ENCODE measurements at regions not wholly inside any gene's neighbourhood (a gene's known extent, or its start where the extent isn't known, plus 50 kb on each side); places are given as distances from the start of the nearest gene placed in this dataset.

DNA sequence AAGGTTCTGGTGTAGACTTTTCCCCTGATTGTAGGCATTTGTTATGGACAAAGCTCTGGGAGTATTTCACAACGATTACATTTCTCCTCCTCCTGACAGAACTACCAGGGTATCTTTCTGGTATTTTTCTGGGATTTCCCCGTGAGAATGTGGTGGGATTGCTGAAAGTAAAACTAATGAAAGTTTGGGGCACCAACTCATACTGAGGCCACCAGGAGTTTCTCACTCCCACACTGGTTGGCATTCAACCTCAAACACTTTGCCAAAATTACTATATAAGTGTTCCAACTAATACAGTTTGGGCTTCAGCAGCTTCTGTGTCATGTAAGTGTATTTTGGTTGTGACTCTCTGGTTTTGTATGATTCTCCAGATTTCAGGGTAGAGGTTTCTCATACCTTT is 855.1 kb downstream of the GLUD2 start:
- no peak overlapping the region for H3K27ac ChIP-seq (ENCODE audit: low read length in 2 of 2)
- H3K4me2 ChIP-seq (replicated peaks; ENCODE audit: low read depth, low read length, poor library complexity, severe bottlenecking), result no peak overlapping the region
- no CpG with 5 or more reads among the region's 2 CpGs for WGBS (ENCODE audit: insufficient coverage)
- H3K4me3 ChIP-seq (ENCODE audit: control extremely low read depth in 1 of 5, extremely low read depth in 1 of 5, insufficient read depth in 1 of 5, low read depth in 2 of 5, low read length in 4 of 5), result no peak overlapping the region
- ChIA-PET POLR2A (no interaction called here), CTCF (no interaction called here)
- no peak overlapping the region for H3K9ac ChIP-seq (ENCODE audit: low read length)
- no peaks in the 10 kb centered on the region for H3K9me3 ChIP-seq (ENCODE audit: control extremely low read depth in 1 of 3, control insufficient read depth in 2 of 3, insufficient read depth in 1 of 3, low read length in 2 of 3)
- H3K27me3 ChIP-seq (replicated peaks in 1 of 4; ENCODE audit: control extremely low read depth in 1 of 4, control insufficient read depth in 3 of 4, insufficient read depth in 4 of 4, low read length in 3 of 4), result no peaks in the 10 kb centered on the region
- no peak overlapping the region for H2AFZ ChIP-seq (ENCODE audit: insufficient read depth, low read depth, low read length, poor library complexity, severe bottlenecking)
- Mint-ChIP-seq H3K27ac (no peak overlapping the region), H3K27me3 (no peaks in the 10 kb centered on the region), H3K9me3 (ENCODE audit: insufficient read depth) (no peaks in the 10 kb centered on the region), H3K4me1 (no peaks in the 10 kb centered on the region), H3K4me3 (no peak overlapping the region)
- no peak for TF ChIP-seq CTCF (IDR thresholded peaks at IDR 0.05)
- TF ChIP-seq EZH2 (IDR thresholded peaks at IDR 0.05; ENCODE audit: borderline replicate concordance, insufficient read depth, low read depth, low read length, poor library complexity, severe bottlenecking), result no peak
- intact Hi-C loops (cut with micrococcal nuclease), result no loop called here
- DNase-seq (no peak), ATAC-seq (ENCODE audit: low read depth) (no peak)
- no peaks in the 10 kb centered on the region for H3K36me3 ChIP-seq (replicated peaks in 1 of 2; ENCODE audit: control extremely low read depth in 1 of 2, control insufficient read depth in 1 of 2, extremely low read depth in 1 of 2, insufficient read depth in 2 of 2, low read length in 1 of 2)
- H3K4me1 ChIP-seq (ENCODE audit: control insufficient read depth in 2 of 2, insufficient read depth in 2 of 2, low read length in 2 of 2), result no peaks in the 10 kb centered on the region
- no peaks in the 10 kb centered on the region for H3K79me2 ChIP-seq (ENCODE audit: control insufficient read depth, insufficient read depth, low read length)
- no peaks in the 10 kb centered on the region for H4K20me1 ChIP-seq (ENCODE audit: control insufficient read depth, insufficient read depth, low read length, poor library complexity, severe bottlenecking)

- Histone ChIP-seq H3K79me2 (ENCODE audit: control insufficient read depth, insufficient read depth, low read length) (no peaks in the 10 kb centered on the region), H3K4me1 (ENCODE audit: control insufficient read depth in 2 of 2, insufficient read depth in 2 of 2, low read length in 2 of 2) (no peaks in the 10 kb centered on the region), H3K4me2 (replicated peaks; ENCODE audit: low read depth, low read length, poor library complexity, severe bottlenecking) (no peak overlapping the region), H3K27me3 (replicated peaks in 1 of 4; ENCODE audit: control extremely low read depth in 1 of 4, control insufficient read depth in 3 of 4, insufficient read depth in 4 of 4, low read length in 3 of 4) (no peaks in the 10 kb centered on the region), H4K20me1 (ENCODE audit: control insufficient read depth, insufficient read depth, low read length, poor library complexity, severe bottlenecking) (no peaks in the 10 kb centered on the region), H3K27ac (ENCODE audit: low read length in 2 of 2) (no peak overlapping the region), H3K4me3 (ENCODE audit: control extremely low read depth in 1 of 5, extremely low read depth in 1 of 5, insufficient read depth in 1 of 5, low read depth in 2 of 5, low read length in 4 of 5) (no peak overlapping the region), H3K9me3 (ENCODE audit: control extremely low read depth in 1 of 3, control insufficient read depth in 2 of 3, insufficient read depth in 1 of 3, low read length in 2 of 3) (no peaks in the 10 kb centered on the region), H3K36me3 (replicated peaks in 1 of 2; ENCODE audit: control extremely low read depth in 1 of 2, control insufficient read depth in 1 of 2, extremely low read depth in 1 of 2, insufficient read depth in 2 of 2, low read length in 1 of 2) (no peaks in the 10 kb centered on the region), H3K9ac (ENCODE audit: low read length) (no peak overlapping the region), H2AFZ (ENCODE audit: insufficient read depth, low read depth, low read length, poor library complexity, severe bottlenecking) (no peak overlapping the region)
- intact Hi-C loops (cut with micrococcal nuclease), result no loop called here
- DNase-seq (no peak), ATAC-seq (ENCODE audit: low read depth) (no peak)
- WGBS (ENCODE audit: insufficient coverage), result 80% methylated on average over 1 of the region's 7 CpGs
- no peaks in the 10 kb centered on the region for H3K4me1 Mint-ChIP-seq
- H3K27ac Mint-ChIP-seq, result no peak overlapping the region
- no peak overlapping the region for H3K4me3 Mint-ChIP-seq
- ChIA-PET POLR2A (no interaction called here), CTCF (no interaction called here)
- H3K9me3 Mint-ChIP-seq (ENCODE audit: insufficient read depth), result no peaks in the 10 kb centered on the region
- no peaks in the 10 kb centered on the region for H3K27me3 Mint-ChIP-seq
- no peak for TF ChIP-seq EZH2 (IDR thresholded peaks at IDR 0.05; ENCODE audit: borderline replicate concordance, insufficient read depth, low read depth, low read length, poor library complexity, severe bottlenecking)
- TF ChIP-seq CTCF (IDR thresholded peaks at IDR 0.05), result no peak
Observed at GRCh38 chrX:121903961-121904360, 856.6 kb downstream of the GLUD2 start.

Measured in B cell (primary cell).